ENCODE measurements at regions not wholly inside any gene's neighbourhood (a gene's known extent, or its start where the extent isn't known, plus 50 kb on each side); places are given as distances from the start of the nearest gene placed in this dataset.
"Not testable (repeated sequence)": the region's sequence is repeated elsewhere in the genome, so short reads cannot be mapped to it uniquely, and the experiment has no call there.

- DNase-seq = no peak
Observed at GRCh38 chr5:104606258-104606829, 1043.8 kb upstream of the NUDT12 start.

DNA sequence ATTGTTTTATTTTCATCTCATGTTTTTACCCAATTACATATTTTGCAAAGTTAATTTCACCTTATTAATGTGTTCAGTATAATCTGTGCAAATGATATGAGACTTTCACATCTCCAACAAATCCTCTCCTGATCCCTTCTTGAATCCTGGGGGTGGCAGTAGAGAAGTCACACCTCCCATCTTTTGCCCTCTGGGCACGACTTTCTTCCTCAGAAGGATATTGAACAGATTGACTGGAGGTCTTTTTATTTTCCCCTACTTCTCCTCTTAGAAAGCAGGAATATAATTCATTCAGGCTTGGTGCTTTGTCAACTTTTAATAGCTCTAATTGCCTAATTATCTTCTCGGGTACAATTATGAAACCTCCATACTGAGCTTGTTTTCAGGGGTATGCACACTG is 1037.1 kb upstream of the NUDT12 start:
- no peak for DNase-seq

GRCh38 chr5:104598285-104598684 is 1035.7 kb upstream of the NUDT12 start:
- no peak for DNase-seq

GRCh38 chr5:104594850-104595249 is 1032.3 kb upstream of the NUDT12 start:
- no peak for DNase-seq

DNA sequence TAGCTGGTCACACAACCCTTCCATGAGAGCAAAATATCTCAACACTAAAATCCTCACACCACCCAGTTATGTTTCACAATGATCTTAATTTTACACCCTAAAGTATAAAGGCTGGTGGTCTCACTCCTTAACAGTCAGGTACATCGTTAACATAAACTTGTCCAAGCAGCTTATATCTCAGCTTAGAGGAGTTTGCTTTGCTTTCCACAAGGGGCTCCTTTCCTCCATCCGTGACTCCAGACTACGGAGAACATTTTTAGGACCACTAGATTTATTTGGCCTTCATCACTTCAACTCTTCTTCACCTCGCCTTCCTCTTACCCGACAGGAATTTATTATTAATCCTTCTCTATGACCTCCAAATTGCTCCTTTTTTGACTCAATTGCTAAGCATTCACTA is 1014.1 kb upstream of the NUDT12 start:
- DNase-seq = no peak

DNA sequence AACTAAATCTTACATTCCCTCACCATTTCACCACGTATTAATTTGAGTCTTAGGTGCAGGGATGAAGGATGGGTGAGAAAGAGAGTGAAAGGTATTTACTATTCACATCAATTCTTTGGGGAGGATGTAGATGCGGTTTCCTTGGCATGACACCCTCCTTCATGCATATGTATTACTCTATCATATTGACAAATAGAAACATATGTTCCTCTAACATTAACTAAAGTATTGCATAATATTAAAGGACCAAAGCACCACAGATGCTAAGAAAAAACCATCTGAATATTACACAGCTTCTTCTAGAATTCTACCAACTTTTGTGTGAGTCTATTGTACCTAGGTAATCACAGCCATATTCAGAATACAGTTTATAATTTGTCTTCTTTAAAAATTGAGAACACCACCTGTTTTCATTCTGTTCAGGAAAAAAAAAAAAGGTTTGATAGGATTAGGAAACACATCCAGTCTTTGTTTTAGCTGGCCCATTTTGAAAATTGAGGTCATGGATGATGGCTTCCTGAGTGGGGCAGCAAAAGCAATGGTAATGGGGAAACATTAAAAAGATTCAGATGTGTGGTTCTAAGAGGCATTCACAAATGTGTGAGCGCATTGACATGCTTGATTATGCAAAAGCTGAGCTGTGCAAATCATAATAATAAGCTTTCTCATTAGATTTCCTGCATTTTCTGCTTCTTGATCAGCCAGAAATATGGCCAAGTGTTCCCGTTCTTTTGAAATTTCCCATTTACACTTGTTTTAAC is 1011.5 kb upstream of the NUDT12 start:
- DNase-seq = no peak

DNA sequence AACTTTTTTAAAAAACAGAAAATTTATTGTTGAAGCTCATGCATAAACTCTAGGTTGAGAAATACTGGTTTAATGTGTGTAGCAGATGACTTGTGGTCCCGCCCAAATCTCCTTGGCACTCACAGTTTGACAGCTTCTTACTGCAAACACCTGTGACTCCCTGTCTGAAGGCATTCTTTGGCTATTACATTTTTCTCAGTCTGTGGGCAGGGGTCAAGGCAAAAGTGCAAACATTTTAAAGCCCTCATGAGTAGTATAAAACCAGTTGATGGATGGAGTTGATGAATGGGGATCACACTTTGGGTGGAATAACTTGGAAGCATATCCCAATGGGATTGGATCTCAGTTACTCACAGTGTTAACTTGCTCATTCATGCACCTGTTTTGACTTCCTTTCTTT is 1007.0 kb upstream of the NUDT12 start:
- DNase-seq = no peak

- DNase-seq = no peak
Observed at GRCh38 chr5:104564530-104564929, 1001.9 kb upstream of the NUDT12 start.

- DNase-seq = no peak
Observed at GRCh38 chr5:104556957-104557356, 994.4 kb upstream of the NUDT12 start.

DNA sequence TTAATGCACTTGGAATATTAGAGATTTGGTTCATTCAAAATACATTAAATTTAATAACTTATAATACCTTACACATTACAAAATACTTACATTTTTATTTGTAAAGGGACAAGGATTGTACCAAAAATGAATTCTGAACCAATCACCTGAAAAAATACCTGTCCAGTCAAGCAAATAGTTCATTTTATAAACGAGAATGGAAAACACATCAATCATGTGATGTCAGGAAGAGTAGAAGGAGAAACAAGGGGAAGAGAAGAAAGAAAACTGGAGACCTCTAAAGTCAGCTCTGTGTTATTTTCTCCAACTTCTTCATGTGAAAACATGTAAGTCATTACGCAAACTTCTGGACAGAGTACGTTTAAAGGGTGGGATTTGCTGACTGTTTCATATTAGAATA is 989.0 kb upstream of the NUDT12 start:
- DNase-seq = no peak

DNA sequence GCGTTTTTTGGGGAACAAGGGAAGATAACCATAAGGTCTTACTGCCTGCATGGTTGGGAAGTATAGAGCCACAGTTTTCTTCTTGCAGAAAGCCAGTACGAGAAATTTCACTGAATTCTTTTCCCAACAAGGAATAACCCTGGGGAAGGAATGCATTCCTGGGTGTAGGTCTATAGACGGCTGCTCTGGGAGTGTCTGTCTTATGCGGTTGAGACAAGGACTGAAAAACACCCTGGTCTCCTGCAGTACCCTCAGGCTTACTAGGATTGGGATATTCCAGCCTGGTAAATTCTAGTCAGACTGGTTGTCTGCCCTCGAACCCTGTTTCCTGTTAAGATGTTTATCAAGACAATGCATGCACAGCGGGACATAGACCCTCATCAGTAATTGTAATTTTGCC is 984.3 kb upstream of the NUDT12 start:
- not testable (repeated sequence) for DNase-seq

- no peak for DNase-seq
Observed at GRCh38 chr5:104541141-104541785, 978.7 kb upstream of the NUDT12 start.

- DNase-seq = no peak
Observed at GRCh38 chr5:104540448-104540847, 977.9 kb upstream of the NUDT12 start.

- no peak for DNase-seq
Observed at GRCh38 chr5:104539618-104540350, 977.2 kb upstream of the NUDT12 start.

GRCh38 chr5:104538734-104539133 is 976.1 kb upstream of the NUDT12 start:
- no peak for DNase-seq

DNA sequence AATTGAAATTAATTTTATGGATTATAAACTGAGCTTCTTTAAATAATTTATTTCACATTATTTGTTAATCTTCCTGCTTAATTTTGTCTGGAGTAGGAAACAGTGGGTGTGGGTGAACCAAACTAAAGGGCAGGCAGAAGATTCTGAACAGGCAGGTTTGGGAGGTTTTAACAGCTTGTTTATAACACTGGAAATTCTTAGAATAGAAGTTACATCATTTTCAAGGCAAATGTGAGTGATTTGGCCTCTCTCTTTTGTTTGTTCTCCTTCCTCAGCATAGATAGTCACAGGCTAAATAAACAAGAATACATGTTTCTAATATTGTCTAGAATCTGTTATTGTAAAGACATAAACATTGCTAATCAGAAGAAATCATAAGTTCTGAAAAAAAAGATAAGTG is 970.9 kb upstream of the NUDT12 start:
- DNase-seq = no peak

- no peak for DNase-seq
Observed at GRCh38 chr5:104526866-104527265, 964.3 kb upstream of the NUDT12 start.

GRCh38 chr5:104513640-104514072 is 951.1 kb upstream of the NUDT12 start:
- no peak for DNase-seq

DNA sequence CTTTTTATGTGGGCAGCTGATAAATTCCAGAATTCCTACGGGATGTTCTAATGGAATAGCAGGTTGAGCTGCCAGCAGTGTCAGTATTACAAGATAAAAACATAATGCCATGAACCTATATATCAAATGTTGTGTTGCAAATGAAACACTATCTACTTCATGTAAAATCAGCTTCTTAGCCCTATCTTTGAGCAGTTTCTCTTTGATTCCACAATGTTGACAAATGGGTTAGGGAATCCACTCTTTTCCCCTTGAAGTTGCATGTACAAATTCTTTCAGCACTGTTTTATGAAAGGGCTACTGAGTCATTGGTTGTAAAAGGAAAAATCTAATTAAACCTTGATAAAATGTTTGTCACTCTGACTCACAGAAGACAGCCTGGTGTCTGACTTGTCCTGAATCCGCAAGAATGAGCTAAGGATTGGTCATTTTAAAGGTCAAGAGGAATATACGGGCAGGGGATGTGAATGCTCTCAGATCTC is 950.6 kb upstream of the NUDT12 start:
- no peak for DNase-seq

GRCh38 chr5:104512063-104512825 is 949.7 kb upstream of the NUDT12 start:
- no peak for DNase-seq

DNA sequence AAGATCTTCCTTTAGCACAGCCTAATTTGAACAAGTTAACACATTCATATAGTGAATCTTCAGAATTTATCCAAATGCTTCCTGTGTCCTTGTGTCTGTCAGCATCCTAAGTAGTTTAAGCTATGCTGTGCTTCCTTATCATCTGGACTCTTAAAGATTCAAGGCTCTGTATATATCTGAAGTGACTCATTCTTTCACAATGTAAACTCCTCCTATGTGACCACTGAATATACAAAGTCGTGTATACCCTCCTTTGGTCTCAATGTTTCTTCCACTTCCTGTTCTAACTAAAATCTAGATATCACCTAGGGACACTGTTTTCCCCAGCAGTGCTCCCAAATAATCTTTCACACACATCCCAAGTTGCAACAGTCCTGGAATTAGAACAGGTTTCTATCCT is 935.7 kb upstream of the NUDT12 start:
- no peak for DNase-seq

GRCh38 chr5:104494083-104494482 is 931.5 kb upstream of the NUDT12 start:
- DNase-seq = no peak

- no peak for DNase-seq
Observed at GRCh38 chr5:104472811-104473210, 910.2 kb upstream of the NUDT12 start.
